ENCODE measurements at regions not wholly inside any gene's neighbourhood (a gene's known extent, or its start where the extent isn't known, plus 50 kb on each side); places are given as distances from the start of the nearest gene placed in this dataset.

- H3K9me3 ChIP-seq (ENCODE audit: control insufficient read depth, low read length): no peaks in the 10 kb centered on the region
- no peak overlapping the region for H3K4me3 ChIP-seq (ENCODE audit: low read length)
- no peak overlapping the region for H3K9ac ChIP-seq (ENCODE audit: low read length)
- no peaks in the 10 kb centered on the region for H3K4me1 ChIP-seq (ENCODE audit: control insufficient read depth, insufficient read depth, low read length)
- no peaks in the 10 kb centered on the region for H3K36me3 ChIP-seq (ENCODE audit: control insufficient read depth, insufficient read depth, low read length, severe bottlenecking)
- H3K27me3 ChIP-seq (replicated peaks; ENCODE audit: control insufficient read depth, insufficient read depth, low read length): no peaks in the 10 kb centered on the region
- DNase-seq (ENCODE audit: low read depth): no peak
Observed at GRCh38 chr6:153873541-153873940, 165.5 kb upstream of the OPRM1 start.

GRCh38 chr6:153872946-153873345, 166.1 kb upstream of the OPRM1 start:
- Histone ChIP-seq H3K27me3 (replicated peaks; ENCODE audit: control insufficient read depth, insufficient read depth, low read length) (no peaks in the 10 kb centered on the region), H3K4me1 (ENCODE audit: control insufficient read depth, insufficient read depth, low read length) (no peaks in the 10 kb centered on the region), H3K9ac (ENCODE audit: low read length) (no peak overlapping the region), H3K36me3 (ENCODE audit: control insufficient read depth, insufficient read depth, low read length, severe bottlenecking) (no peaks in the 10 kb centered on the region), H3K9me3 (ENCODE audit: control insufficient read depth, low read length) (no peaks in the 10 kb centered on the region), H3K4me3 (ENCODE audit: low read length) (no peak overlapping the region)
- DNase-seq (ENCODE audit: low read depth): no peak

- no peak for DNase-seq (ENCODE audit: low read depth)
- no peak overlapping the region for H3K9ac ChIP-seq (ENCODE audit: low read length)
Observed at GRCh38 chr6:153862927-153863326, 176.1 kb upstream of the OPRM1 start.

DNA sequence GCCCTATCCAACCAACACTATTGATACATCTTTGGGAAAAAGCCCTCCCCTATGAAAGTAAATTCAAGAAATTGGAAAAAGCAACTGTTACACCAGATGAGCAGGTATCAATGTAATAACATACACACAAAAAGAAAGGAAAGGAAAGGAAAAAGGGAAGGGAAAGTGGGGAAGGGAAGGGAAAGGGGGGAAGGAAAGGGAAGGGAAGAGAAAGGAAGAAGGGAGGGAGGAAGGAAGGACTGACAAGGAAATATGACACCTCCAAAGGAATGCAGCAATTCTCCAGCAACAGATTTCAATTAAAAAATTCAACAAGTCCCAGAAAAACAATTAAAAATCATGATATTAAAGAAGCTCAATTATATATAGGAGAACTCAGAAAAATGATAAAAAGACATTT, 176.9 kb upstream of the OPRM1 start:
- Histone ChIP-seq H3K4me1 (ENCODE audit: control insufficient read depth, insufficient read depth, low read length) (no peaks in the 10 kb centered on the region), H3K9me3 (ENCODE audit: control insufficient read depth, low read length) (peaks cover 5% of the 10 kb centered on the region), H3K9ac (ENCODE audit: low read length) (no peak overlapping the region), H3K27me3 (replicated peaks; ENCODE audit: control insufficient read depth, insufficient read depth, low read length) (no peaks in the 10 kb centered on the region), H3K36me3 (ENCODE audit: control insufficient read depth, insufficient read depth, low read length, severe bottlenecking) (no peaks in the 10 kb centered on the region), H3K4me3 (ENCODE audit: low read length) (no peak overlapping the region)
- DNase-seq (ENCODE audit: low read depth): no peak

More at GRCh38 chr6:153862927-153863326, 176.1 kb upstream of the OPRM1 start:
- Histone ChIP-seq H3K27me3 (replicated peaks; ENCODE audit: control insufficient read depth, insufficient read depth, low read length) (no peaks in the 10 kb centered on the region), H3K4me3 (ENCODE audit: low read length) (no peak overlapping the region), H3K4me1 (ENCODE audit: control insufficient read depth, insufficient read depth, low read length) (no peaks in the 10 kb centered on the region), H3K9me3 (ENCODE audit: control insufficient read depth, low read length) (peaks cover 5% of the 10 kb centered on the region), H3K36me3 (ENCODE audit: control insufficient read depth, insufficient read depth, low read length, severe bottlenecking) (no peaks in the 10 kb centered on the region)

GRCh38 chr6:153858529-153858928, 180.5 kb upstream of the OPRM1 start:
- H3K27me3 ChIP-seq (replicated peaks; ENCODE audit: control insufficient read depth, insufficient read depth, low read length): no peaks in the 10 kb centered on the region
- no peak for DNase-seq (ENCODE audit: low read depth)
- peaks cover 5% of the 10 kb centered on the region for H3K9me3 ChIP-seq (ENCODE audit: control insufficient read depth, low read length)
- H3K4me3 ChIP-seq (ENCODE audit: low read length): no peak overlapping the region
- H3K4me1 ChIP-seq (ENCODE audit: control insufficient read depth, insufficient read depth, low read length): no peaks in the 10 kb centered on the region
- no peaks in the 10 kb centered on the region for H3K36me3 ChIP-seq (ENCODE audit: control insufficient read depth, insufficient read depth, low read length, severe bottlenecking)
- no peak overlapping the region for H3K9ac ChIP-seq (ENCODE audit: low read length)

- peaks cover 3% of the 10 kb centered on the region for H3K4me1 ChIP-seq (ENCODE audit: control insufficient read depth, insufficient read depth, low read length)
- no peaks in the 10 kb centered on the region for H3K9me3 ChIP-seq (ENCODE audit: control insufficient read depth, low read length)
- DNase-seq (ENCODE audit: low read depth): no peak
- no peak overlapping the region for H3K9ac ChIP-seq (ENCODE audit: low read length)
- H3K27me3 ChIP-seq (replicated peaks; ENCODE audit: control insufficient read depth, insufficient read depth, low read length): no peaks in the 10 kb centered on the region
- no peaks in the 10 kb centered on the region for H3K36me3 ChIP-seq (ENCODE audit: control insufficient read depth, insufficient read depth, low read length, severe bottlenecking)
- no peak overlapping the region for H3K4me3 ChIP-seq (ENCODE audit: low read length)
Observed at GRCh38 chr6:153856929-153857376, 182.1 kb upstream of the OPRM1 start.

- H3K9me3 ChIP-seq (ENCODE audit: control insufficient read depth, low read length): no peaks in the 10 kb centered on the region
- no peak overlapping the region for H3K4me3 ChIP-seq (ENCODE audit: low read length)
- no peaks in the 10 kb centered on the region for H3K36me3 ChIP-seq (ENCODE audit: control insufficient read depth, insufficient read depth, low read length, severe bottlenecking)
- DNase-seq (ENCODE audit: low read depth): no peak
- H3K27me3 ChIP-seq (replicated peaks; ENCODE audit: control insufficient read depth, insufficient read depth, low read length): no peaks in the 10 kb centered on the region
- peaks cover 5% of the 10 kb centered on the region for H3K4me1 ChIP-seq (ENCODE audit: control insufficient read depth, insufficient read depth, low read length)
- H3K9ac ChIP-seq (ENCODE audit: low read length): no peak overlapping the region
Observed at GRCh38 chr6:153852481-153852880, 186.6 kb upstream of the OPRM1 start.

- Histone ChIP-seq H3K27me3 (replicated peaks; ENCODE audit: control insufficient read depth, insufficient read depth, low read length) (no peaks in the 10 kb centered on the region), H3K4me3 (ENCODE audit: low read length) (no peak overlapping the region), H3K9ac (ENCODE audit: low read length) (no peak overlapping the region), H3K36me3 (ENCODE audit: control insufficient read depth, insufficient read depth, low read length, severe bottlenecking) (no peaks in the 10 kb centered on the region), H3K4me1 (ENCODE audit: control insufficient read depth, insufficient read depth, low read length) (peaks cover 5% of the 10 kb centered on the region), H3K9me3 (ENCODE audit: control insufficient read depth, low read length) (no peaks in the 10 kb centered on the region)
- DNase-seq (ENCODE audit: low read depth): no peak
Observed at GRCh38 chr6:153852034-153852433, 187.0 kb upstream of the OPRM1 start.

DNA sequence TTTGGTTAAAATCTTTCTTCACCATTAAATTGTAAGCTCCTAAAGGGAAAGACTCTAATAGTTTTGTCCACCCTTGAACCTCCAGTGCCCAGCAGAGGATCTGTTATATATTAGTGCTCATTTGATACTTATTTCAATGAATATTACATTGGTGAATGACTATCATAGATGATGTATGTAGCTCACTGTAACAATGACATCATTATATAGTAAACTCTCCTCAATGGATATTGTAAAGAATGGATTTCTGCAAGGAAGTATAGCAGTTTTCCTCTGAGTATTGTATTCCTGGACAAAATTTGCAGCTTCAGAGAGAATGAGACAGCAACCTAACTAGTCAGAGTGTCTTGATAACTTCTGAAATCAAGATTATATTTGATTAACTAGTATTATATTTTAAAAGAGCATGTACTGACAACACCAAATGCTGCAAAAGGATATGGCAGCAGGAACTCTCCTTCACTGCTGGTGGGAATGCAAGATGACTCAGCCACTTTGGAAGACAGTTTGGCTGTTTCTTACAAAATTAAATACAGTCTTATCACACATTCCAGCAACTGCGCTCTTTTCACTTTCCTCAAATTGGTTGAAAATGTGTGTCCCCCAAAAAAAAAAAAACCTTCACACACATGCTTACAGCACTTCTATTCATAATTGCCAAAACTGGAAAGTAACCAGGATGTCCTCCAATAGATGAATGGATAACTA, 189.8 kb upstream of the OPRM1 start:
- no peak for DNase-seq (ENCODE audit: low read depth)

GRCh38 chr6:153843420-153843819, 195.6 kb upstream of the OPRM1 start:
- no peak for DNase-seq (ENCODE audit: low read depth)
- no peaks in the 10 kb centered on the region for H3K9me3 ChIP-seq (ENCODE audit: control insufficient read depth, low read length)
- H3K36me3 ChIP-seq (ENCODE audit: control insufficient read depth, insufficient read depth, low read length, severe bottlenecking): no peaks in the 10 kb centered on the region

More for the DNA sequence above, 189.8 kb upstream of the OPRM1 start:
- Histone ChIP-seq H3K36me3 (ENCODE audit: control insufficient read depth, insufficient read depth, low read length, severe bottlenecking) (no peaks in the 10 kb centered on the region), H3K27me3 (replicated peaks; ENCODE audit: control insufficient read depth, insufficient read depth, low read length) (no peaks in the 10 kb centered on the region), H3K9me3 (ENCODE audit: control insufficient read depth, low read length) (no peaks in the 10 kb centered on the region), H3K4me3 (ENCODE audit: low read length) (no peak overlapping the region), H3K4me1 (ENCODE audit: control insufficient read depth, insufficient read depth, low read length) (peaks cover 5% of the 10 kb centered on the region), H3K9ac (ENCODE audit: low read length) (no peak overlapping the region)

DNA sequence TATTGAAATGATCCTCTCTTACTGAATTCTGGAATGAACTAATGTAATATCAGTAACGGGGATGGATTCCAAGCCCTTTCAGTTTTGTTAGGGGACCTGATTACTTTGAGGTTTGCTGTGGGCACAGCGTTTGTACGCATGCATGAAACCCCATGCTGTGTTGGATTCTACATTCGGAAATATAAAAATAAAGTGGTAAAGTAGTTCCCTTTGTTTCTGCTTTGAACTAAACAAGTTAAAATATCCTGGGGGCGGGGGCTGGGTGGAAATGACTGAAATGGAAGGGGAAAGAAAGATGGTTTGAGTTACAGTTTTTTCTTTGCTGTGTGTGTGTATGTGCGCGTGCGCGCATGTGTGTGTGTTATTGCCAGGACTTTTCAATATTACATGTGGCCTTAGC, 196.5 kb upstream of the OPRM1 start:
- no peak overlapping the region for H3K9ac ChIP-seq (ENCODE audit: low read length)
- no peak for DNase-seq (ENCODE audit: low read depth)
- peaks cover 12% of the 10 kb centered on the region for H3K4me1 ChIP-seq (ENCODE audit: control insufficient read depth, insufficient read depth, low read length)
- H3K27me3 ChIP-seq (replicated peaks; ENCODE audit: control insufficient read depth, insufficient read depth, low read length): no peaks in the 10 kb centered on the region
- H3K9me3 ChIP-seq (ENCODE audit: control insufficient read depth, low read length): no peaks in the 10 kb centered on the region
- no peak overlapping the region for H3K4me3 ChIP-seq (ENCODE audit: low read length)
- H3K36me3 ChIP-seq (ENCODE audit: control insufficient read depth, insufficient read depth, low read length, severe bottlenecking): no peaks in the 10 kb centered on the region

More at GRCh38 chr6:153843420-153843819, 195.6 kb upstream of the OPRM1 start:
- H3K27me3 ChIP-seq (replicated peaks; ENCODE audit: control insufficient read depth, insufficient read depth, low read length): no peaks in the 10 kb centered on the region
- peaks cover 12% of the 10 kb centered on the region for H3K4me1 ChIP-seq (ENCODE audit: control insufficient read depth, insufficient read depth, low read length)
- H3K9ac ChIP-seq (ENCODE audit: low read length): no peak overlapping the region
- no peak overlapping the region for H3K4me3 ChIP-seq (ENCODE audit: low read length)

Measured in adipocyte (in vitro differentiated cells).